ENCODE measurements at regions not wholly inside any gene's neighbourhood (a gene's known extent, or its start where the extent isn't known, plus 50 kb on each side); places are given as distances from the start of the nearest gene placed in this dataset.

- no peak for TF ChIP-seq EP300 (IDR thresholded peaks at IDR 0.05)
- TF ChIP-seq CTCF (IDR thresholded peaks at IDR 0.05), result no peak
Observed at GRCh38 chr4:149902242-149902641, 86.6 kb upstream of the IQCM start.
